Thymus (tissue), 11 donors: ENCODE measurements at regions not wholly inside any gene's neighbourhood (a gene's known extent, or its start where the extent isn't known, plus 50 kb on each side); places are given as distances from the start of the nearest gene placed in this dataset.
"Not testable (repeated sequence)": the region's sequence is repeated elsewhere in the genome, so short reads cannot be mapped to it uniquely, and the experiment has no call there.

Experiments used
- DNase-seq, 9 donors: peaks; one replicate each; pipeline ENCODE4 v3.0.0-alpha.2; 2013; ENCODE audit warnings: low spot score in 9 of 9, low read depth in 6 of 9, missing footprints in 1 of 9
- H3K27ac ChIP-seq, 2 donors: one replicate each; pipeline ENCODE4 v1.5.1; 2013; ENCODE audit warnings: control low read depth in 1 of 2, low read depth in 1 of 2, low read length in 1 of 2, mild to moderate bottlenecking in 1 of 2, moderate library complexity in 1 of 2
- H3K27me3 ChIP-seq, 2 donors: one replicate each; pipeline ENCODE4 v1.5.1; 2013; ENCODE audit warnings: low read length in 1 of 2; ENCODE audit not compliant: control insufficient read depth in 2 of 2, insufficient read depth in 1 of 2
- H3K36me3 ChIP-seq, 2 donors: one replicate each; pipeline ENCODE4 v1.5.1; 2013; ENCODE audit warnings: low read length in 1 of 2, mild to moderate bottlenecking in 1 of 2, moderate library complexity in 1 of 2; ENCODE audit not compliant: control insufficient read depth in 2 of 2, insufficient read depth in 2 of 2
- H3K4me1 ChIP-seq, 2 donors: one replicate each; pipeline ENCODE4 v1.5.1; 2013; ENCODE audit warnings: low read length in 2 of 2; ENCODE audit not compliant: control insufficient read depth in 2 of 2, insufficient read depth in 2 of 2
- H3K4me3 ChIP-seq, 2 donors: one replicate each; pipeline ENCODE4 v1.5.1; 2013; ENCODE audit warnings: low read length in 2 of 2, control low read depth in 1 of 2, mild to moderate bottlenecking in 1 of 2
- H3K9me3 ChIP-seq, 2 donors: one replicate each; pipeline ENCODE4 v1.5.1; 2013; ENCODE audit warnings: low read length in 1 of 2, mild to moderate bottlenecking in 1 of 2; ENCODE audit not compliant: control insufficient read depth in 2 of 2, insufficient read depth in 1 of 2
- WGBS: extraction: QIAGEN DNeasy Blood & Tissue Kit; methylation state at CpG from one replicate; pipeline ENCODE4 v1.1.7; 2013; 5-methylcytosine and 5-hydroxymethylcytosine counted together
- donor health status: healthy.

DNA sequence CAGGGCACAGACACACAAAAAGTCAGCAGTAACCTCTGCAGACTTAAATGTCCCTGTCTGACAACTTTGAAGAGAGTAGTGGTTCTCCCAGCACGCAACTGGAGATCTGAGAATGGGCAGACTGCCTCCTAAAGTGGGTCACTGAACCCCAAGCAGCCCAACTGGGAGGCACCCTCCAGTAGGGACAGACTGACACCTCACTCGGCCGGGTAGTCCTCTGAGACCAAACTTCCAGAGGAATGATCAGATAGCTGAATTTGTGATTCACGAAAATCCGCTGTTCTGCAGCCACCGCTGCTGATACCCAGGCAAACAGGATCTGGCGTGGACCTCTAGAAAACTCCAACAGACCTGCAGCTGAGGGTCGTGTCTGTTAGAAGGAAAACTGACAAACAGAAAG is 2756.0 kb downstream of the RPIA start:
- not testable (repeated sequence) for H3K36me3 ChIP-seq, H3K9me3 ChIP-seq, DNase-seq, H3K27ac ChIP-seq, H3K4me3 ChIP-seq, H3K4me1 ChIP-seq
- 94% methylated on average over 7 of the region's 8 CpGs for WGBS
- peaks cover 10 to 12% of the 10 kb centered on the region in 2 donors for H3K27me3 ChIP-seq

DNA sequence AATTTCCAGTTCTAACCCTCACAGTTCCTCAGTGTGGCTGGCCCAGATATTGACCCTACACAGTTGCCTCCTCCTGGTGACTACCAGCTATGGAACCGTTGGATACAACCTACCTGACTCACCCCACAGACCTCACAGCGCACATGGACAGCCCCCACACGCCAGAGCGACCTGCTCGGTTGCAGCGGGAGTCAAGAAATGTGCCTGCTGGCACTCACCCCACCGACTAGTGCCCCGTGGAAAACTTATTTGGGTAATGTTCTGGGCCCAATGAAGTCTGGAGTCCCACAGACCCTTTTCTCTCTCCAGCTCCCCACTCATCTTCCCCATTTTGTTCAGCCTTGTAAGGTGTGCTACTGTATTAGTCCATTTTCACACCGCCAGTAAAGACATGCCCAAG is 2770.8 kb downstream of the RPIA start:
- 82% methylated on average over 9 of the region's 9 CpGs for WGBS
- DNase-seq, H3K9me3 ChIP-seq: not testable (repeated sequence)

DNA sequence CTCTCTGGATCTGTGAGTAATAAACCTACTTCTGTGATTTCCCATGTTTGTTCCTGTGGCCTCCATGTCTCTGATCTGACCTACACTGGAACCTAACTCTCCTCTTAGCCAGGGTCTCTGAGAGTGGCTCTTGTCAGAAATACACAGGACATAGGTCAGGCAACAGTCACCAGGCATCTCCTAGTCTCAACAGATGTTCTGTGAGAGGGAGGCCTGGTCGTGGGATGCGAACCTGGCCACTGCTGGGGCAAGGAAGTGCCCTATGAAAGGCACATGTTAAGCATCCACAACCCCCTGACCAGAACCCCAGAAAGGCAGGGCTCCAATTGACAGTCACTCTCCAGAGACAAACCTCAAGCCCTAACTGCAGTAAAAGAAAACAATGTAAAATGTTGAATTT is 2771.5 kb downstream of the RPIA start:
- H3K4me1 ChIP-seq, H3K9me3 ChIP-seq, H3K36me3 ChIP-seq, H3K27me3 ChIP-seq, H3K27ac ChIP-seq, DNase-seq, H3K4me3 ChIP-seq: not testable (repeated sequence)
- WGBS, result 89% methylated on average over 2 of the region's 2 CpGs

More for the DNA sequence above, 2770.8 kb downstream of the RPIA start:
- H3K4me1 ChIP-seq, H3K27me3 ChIP-seq, H3K36me3 ChIP-seq, H3K27ac ChIP-seq, H3K4me3 ChIP-seq: not testable (repeated sequence)

DNA sequence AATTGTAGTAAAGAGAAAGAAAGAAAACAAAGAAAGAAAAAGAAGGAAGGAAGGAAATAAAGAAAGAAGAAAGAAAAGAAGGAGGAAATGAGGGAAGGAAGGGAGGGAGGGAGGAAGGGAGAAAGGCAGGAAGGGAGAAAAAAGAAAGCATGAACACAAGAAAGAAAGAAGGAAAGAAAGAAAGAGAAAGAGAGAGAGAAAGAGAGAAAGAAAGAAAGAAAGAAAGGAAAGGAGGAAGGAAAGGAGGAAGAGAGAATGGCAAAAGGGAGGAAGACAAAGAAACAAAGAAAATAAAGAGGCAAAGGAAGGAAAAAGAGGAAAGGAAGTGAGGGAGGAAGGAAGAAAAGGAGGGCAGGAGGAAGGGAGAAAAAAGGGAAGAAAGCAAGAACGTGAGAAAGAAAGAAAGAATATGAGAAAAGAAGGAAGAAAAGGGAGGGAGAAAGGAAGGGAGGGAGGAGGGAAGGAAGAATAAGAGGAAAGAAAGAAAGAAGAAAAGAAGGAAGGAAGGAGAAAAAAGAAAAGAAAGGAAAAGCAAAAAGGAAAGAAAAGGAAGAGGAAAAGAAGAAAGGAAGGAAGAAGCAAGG is 2775.4 kb downstream of the RPIA start:
- H3K27ac ChIP-seq, H3K27me3 ChIP-seq, H3K4me3 ChIP-seq, H3K9me3 ChIP-seq, H3K36me3 ChIP-seq, DNase-seq, H3K4me1 ChIP-seq: not testable (repeated sequence)
- 37% methylated on average over 1 of the region's 1 CpG for WGBS

DNA sequence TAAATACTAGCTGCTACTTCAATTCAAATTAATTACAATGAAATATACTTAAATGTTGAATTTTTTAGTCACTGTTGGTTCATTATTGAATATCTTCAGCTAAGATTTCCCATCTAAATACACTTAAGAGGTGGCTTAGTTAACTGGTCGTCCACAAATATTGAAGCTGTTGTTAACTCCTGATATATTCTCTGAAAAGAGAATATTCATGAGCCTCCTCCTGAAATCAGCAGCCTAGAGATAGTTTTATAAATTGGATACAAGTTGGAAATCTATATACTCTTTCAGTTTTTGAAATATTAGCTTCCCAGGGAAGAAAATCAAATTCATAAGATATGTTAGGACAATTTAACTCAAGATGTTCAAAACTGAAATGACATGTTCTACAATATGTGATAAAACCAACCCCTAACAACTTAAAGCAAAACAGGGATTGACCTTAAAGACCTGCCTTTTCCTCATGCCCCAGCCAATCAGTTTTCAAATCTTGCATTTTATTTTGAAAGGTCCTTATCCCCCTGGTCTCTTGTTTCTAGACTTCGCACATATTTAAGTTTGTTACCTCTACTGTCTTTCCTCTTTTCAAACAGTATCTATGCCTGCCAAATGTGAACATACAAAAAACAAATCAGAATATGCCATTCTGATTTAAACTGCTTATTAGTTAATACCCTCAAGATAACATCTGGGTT is 2784.9 kb downstream of the RPIA start:
- WGBS, result 26% methylated on average over 2 of the region's 2 CpGs
- H3K4me3 ChIP-seq, DNase-seq, H3K27ac ChIP-seq, H3K9me3 ChIP-seq, H3K4me1 ChIP-seq, H3K36me3 ChIP-seq: not testable (repeated sequence)
- peaks cover 18 to 31% of the 10 kb centered on the region in 2 donors for H3K27me3 ChIP-seq

DNA sequence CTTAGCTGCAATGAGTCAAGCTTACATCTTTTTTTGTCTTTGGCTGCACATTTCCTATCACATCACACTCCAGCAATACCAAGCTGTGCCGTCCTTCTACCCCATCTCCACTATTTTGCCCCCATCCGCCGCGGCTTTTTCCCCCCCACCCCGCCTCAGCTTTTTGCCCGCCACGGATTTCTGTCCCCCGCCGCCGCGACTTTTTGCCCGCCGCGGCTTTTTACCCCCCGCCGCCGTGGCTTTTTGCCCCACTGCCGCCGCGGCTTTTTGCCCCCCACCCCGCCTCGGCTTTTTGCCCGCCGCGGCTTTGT is 2785.4 kb downstream of the RPIA start:
- not testable (repeated sequence) for H3K4me1 ChIP-seq, H3K36me3 ChIP-seq, DNase-seq, H3K9me3 ChIP-seq, H3K27ac ChIP-seq, H3K4me3 ChIP-seq
- WGBS, result 4% methylated on average over 18 of the region's 25 CpGs
- H3K27me3 ChIP-seq, result peaks cover 18 to 31% of the 10 kb centered on the region in 2 donors

DNA sequence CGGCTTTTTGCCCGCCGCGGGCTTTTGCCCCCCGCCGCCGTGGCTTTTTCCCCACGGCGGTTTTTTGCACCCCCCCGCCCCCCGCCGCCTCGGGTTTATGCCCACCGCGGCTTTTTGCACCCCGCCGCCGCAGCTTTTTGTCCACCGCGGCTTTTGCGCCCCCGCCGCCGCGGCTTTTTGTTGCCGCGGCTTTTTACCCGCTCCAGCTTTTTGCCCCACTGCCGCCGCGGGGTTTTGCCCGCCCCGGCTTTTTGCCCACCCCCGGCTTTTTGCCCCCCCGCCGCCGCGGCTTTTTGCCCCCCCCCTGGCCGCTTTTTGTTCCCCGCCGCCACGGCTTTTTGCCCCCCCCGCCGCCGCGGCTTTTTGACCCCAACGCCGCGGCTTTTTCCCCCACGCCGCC is 2785.8 kb downstream of the RPIA start:
- not testable (repeated sequence) for H3K36me3 ChIP-seq, H3K9me3 ChIP-seq, DNase-seq, H3K4me1 ChIP-seq, H3K27ac ChIP-seq
- 5% methylated on average over 50 of the region's 51 CpGs for WGBS
- Histone ChIP-seq H3K4me3 (peak overlapping the region in 1 of 2 donors; percentile 39), H3K27me3 (peaks cover 15 to 31% of the 10 kb centered on the region in 2 donors)

DNA sequence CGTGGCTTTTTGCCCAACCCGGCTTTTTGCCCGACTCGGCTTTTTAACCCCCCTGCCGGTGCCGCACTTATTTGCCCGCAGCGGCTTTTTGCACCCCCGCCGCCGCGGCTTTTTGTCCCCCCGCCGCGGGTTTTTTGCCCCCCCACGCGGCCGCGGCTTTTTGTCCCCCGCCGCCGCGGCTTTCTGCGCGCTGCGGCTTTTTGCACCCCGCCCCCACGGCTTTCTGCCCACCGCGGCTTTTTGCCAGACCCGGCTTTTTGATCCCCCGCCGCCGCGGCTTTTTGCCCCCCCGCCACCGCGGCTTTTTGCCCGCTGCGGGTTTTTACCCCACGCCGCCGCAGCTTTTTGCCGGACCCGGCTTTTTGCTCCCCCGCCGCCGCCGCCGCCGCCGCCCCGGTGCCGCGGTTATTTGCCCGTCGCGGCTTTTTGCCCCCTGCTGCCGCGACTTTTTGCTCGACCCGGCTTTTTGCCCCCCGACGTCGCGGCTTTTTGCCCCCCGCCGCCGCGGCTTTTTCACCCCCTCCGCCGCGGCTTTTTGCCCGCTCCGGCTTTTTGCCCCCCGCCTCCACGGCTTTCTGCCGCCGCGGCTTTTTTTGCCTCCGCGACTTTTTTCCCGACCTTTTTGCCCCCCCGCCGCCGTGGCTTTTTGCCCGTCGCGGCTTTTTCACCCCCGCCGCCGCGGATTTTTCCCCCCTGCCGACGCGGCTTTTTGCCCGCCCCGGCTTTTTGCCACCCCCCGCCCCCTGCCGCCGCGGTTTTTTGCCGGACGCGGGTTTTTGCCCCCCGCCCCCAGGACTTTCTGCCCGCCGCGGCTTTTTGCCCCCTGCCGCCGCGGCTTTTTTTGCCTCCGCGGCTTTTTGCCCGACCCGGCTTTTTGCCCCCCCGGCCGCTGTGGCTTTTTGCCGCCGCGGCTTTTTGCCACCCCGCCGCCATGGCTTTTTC is 2786.5 kb downstream of the RPIA start:
- Histone ChIP-seq H3K9me3 (peaks cover 8 to 10% of the 10 kb centered on the region in 2 donors), H3K4me1 (peaks cover 4 to 6% of the 10 kb centered on the region in 2 donors), H3K4me3 (peak overlapping the region; percentile 16 to 39), H3K27ac (no peak overlapping the region), H3K27me3 (peaks cover 15 to 31% of the 10 kb centered on the region in 2 donors), H3K36me3 (no peaks in the 10 kb centered on the region)
- WGBS, result 5% methylated on average over 123 of the region's 123 CpGs
- peak in 3 of 9 donors; percentile 13 to 44 (median 31) for DNase-seq
